ENCODE measurements at regions not wholly inside any gene's neighbourhood (a gene's known extent, or its start where the extent isn't known, plus 50 kb on each side); places are given as distances from the start of the nearest gene placed in this dataset.

DNA sequence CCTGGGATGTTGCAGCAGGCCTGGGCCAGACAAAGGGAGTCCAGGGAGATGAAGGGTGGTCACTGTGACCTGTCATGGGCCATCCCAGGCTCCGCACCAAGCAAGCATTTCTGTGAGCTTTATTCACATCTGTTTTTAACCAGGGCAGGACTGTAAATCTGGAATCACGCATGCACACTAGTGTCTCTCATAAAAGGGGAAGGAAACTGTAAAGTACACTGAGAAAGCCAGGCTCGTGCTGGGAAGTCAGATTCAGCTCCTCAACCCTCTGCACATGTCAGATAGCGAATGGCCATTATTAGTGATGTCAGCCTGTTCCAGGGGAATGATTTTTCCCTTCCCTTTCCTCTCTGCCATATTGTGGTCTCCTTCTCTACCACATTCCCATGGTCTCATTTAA is 818.6 kb upstream of the RAB6C start:
- no peaks in the 10 kb centered on the region for H3K27me3 ChIP-seq
- TF ChIP-seq CTCF (IDR thresholded peaks at IDR 0.05; ENCODE audit: low read depth, low read length): no peak
- H3K36me3 ChIP-seq: no peaks in the 10 kb centered on the region
- H3K4me1 ChIP-seq: no peaks in the 10 kb centered on the region
- no peak for DNase-seq
- H3K4me3 ChIP-seq (ENCODE audit: low read depth, low read length): no peak overlapping the region
- H3K9me3 ChIP-seq: no peaks in the 10 kb centered on the region

DNA sequence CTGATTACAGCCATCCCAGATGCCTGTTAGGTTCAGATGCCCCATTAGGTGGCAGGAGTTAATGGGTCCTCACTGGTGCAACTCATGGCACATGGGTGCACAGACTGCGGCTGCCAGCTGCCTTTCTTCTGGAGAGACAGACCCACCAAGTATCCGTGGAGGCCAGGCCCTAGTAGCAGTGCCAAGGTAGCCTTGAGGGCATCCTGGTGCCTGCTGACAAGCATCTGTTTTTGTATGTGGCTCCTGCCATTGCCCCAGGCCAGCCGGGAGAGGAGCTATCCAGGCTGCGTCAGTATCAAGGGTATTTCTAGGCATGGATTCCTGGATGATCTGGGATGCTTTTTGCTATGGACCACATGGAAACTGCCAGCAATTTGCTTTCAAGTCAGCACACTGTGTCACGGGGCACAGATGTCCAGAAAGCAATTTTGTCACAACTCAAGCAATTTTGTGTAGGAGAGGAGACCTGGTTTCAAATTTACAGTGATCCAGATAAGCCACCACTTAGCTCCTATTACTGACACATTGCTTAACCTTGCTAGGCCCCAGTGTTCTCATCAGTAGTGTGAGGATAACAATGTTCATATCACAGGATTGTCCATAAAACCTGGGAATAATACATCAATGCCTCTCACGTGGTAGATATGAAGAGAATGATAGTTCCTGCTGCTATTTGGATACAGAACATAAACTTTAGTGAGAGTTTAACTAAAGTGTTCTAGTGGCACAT is 815.1 kb upstream of the RAB6C start:
- Histone ChIP-seq H3K9me3 (no peaks in the 10 kb centered on the region), H3K36me3 (no peaks in the 10 kb centered on the region), H3K4me3 (ENCODE audit: low read depth, low read length) (no peak overlapping the region), H3K27me3 (no peaks in the 10 kb centered on the region), H3K4me1 (no peaks in the 10 kb centered on the region)
- DNase-seq: no peak
- no peak for TF ChIP-seq CTCF (IDR thresholded peaks at IDR 0.05; ENCODE audit: low read depth, low read length)

DNA sequence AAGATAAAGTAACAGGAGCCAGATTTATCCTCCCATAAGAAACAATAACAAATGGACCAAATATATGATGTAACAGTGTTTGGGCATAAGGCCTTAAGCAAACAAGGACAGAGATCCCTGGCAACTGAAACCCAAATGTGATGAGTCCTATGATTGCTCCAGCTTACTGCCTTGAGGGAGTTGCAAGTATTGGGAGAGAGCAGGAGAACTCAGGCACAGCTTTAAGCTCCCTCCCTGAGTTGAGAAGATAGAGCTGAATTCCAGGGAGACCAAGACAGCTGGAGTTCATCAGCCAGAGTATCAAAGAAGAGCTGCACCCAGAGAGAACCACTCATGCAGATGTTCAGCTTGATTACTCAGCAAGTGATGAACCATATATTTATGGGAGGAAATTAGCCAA is 814.5 kb upstream of the RAB6C start:
- DNase-seq: no peak
- Histone ChIP-seq H3K4me1 (no peaks in the 10 kb centered on the region), H3K4me3 (ENCODE audit: low read depth, low read length) (no peak overlapping the region), H3K36me3 (no peaks in the 10 kb centered on the region), H3K9me3 (no peaks in the 10 kb centered on the region), H3K27me3 (no peaks in the 10 kb centered on the region)
- no peak for TF ChIP-seq CTCF (IDR thresholded peaks at IDR 0.05; ENCODE audit: low read depth, low read length)

- no peak for TF ChIP-seq CTCF (IDR thresholded peaks at IDR 0.05; ENCODE audit: low read depth, low read length)
- no peaks in the 10 kb centered on the region for H3K36me3 ChIP-seq
Observed at GRCh38 chr2:129167456-129167855, 812.0 kb upstream of the RAB6C start.

GRCh38 chr2:129170570-129170969 is 808.9 kb upstream of the RAB6C start:
- Histone ChIP-seq H3K9me3 (no peaks in the 10 kb centered on the region), H3K36me3 (no peaks in the 10 kb centered on the region), H3K4me3 (ENCODE audit: low read depth, low read length) (no peak overlapping the region), H3K4me1 (no peaks in the 10 kb centered on the region), H3K27me3 (no peaks in the 10 kb centered on the region)
- no peak for DNase-seq
- TF ChIP-seq CTCF (IDR thresholded peaks at IDR 0.05; ENCODE audit: low read depth, low read length): no peak

More at GRCh38 chr2:129167456-129167855, 812.0 kb upstream of the RAB6C start:
- H3K4me3 ChIP-seq (ENCODE audit: low read depth, low read length): no peak overlapping the region
- no peaks in the 10 kb centered on the region for H3K27me3 ChIP-seq
- H3K4me1 ChIP-seq: no peaks in the 10 kb centered on the region
- H3K9me3 ChIP-seq: no peaks in the 10 kb centered on the region
- DNase-seq: no peak

DNA sequence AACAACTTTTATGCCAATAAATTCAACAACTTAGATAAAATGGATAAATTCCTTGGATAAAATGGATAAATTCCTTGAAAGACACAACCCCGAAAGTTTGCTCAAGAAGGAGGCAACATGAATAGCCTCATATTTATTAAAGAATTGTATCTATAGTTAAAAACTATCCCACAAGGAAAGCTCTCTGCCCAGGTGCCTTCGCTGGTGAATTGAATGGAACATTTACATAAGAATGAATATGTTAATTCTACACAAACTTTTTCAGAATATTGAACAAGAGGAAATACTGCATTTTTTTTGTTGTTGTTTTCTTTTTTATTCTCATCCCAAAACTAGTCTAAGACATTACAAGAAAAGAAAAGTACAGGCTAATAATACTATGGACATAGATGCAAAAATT is 805.3 kb upstream of the RAB6C start:
- H3K4me1 ChIP-seq: no peaks in the 10 kb centered on the region
- DNase-seq: no peak
- no peak for TF ChIP-seq CTCF (IDR thresholded peaks at IDR 0.05; ENCODE audit: low read depth, low read length)
- no peaks in the 10 kb centered on the region for H3K27me3 ChIP-seq
- H3K9me3 ChIP-seq: no peaks in the 10 kb centered on the region
- H3K36me3 ChIP-seq: no peaks in the 10 kb centered on the region
- no peak overlapping the region for H3K4me3 ChIP-seq (ENCODE audit: low read depth, low read length)
